HG03439 (cell line): ENCODE measurements at regions not wholly inside any gene's neighbourhood (a gene's known extent, or its start where the extent isn't known, plus 50 kb on each side); places are given as distances from the start of the nearest gene placed in this dataset.

Experiments
- ATAC-seq: cut with Tn5 transposase; IDR thresholded peaks from one replicate; pipeline ENCODE4 v1.9.1; 2021; ENCODE audit warnings: mild to moderate bottlenecking, moderate library complexity; ENCODE audit not compliant: unreplicated experiment

- no peak for ATAC-seq
Measured at GRCh38 chr14:96979611-96980074, 182.5 kb downstream of the VRK1 start.

- no peak for ATAC-seq
Measured at GRCh38 chr14:96980835-96981234, 183.7 kb downstream of the VRK1 start.

- no peak for ATAC-seq
Measured at GRCh38 chr14:96986256-96987085, 189.3 kb downstream of the VRK1 start.

DNA sequence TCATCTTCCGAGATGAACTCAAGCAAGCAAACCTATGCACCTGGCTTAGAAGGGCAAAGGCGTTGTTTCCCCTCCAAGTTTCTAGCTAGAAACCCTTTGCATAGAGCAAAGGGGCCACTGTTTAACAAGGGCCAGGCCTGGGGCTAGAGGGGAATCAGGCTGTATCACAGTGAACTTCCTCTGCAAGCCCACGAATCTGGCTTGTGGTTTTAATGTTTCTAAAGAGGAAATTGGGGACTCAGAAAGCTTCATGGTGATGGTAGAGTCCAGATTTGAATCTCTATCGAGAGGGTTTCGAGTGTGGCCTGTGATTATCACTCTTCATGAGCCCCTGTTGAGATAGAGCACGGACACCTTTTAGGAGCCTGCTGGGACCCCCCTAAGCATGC lies 189.9 kb downstream of the VRK1 start:
- ATAC-seq, result no peak

DNA sequence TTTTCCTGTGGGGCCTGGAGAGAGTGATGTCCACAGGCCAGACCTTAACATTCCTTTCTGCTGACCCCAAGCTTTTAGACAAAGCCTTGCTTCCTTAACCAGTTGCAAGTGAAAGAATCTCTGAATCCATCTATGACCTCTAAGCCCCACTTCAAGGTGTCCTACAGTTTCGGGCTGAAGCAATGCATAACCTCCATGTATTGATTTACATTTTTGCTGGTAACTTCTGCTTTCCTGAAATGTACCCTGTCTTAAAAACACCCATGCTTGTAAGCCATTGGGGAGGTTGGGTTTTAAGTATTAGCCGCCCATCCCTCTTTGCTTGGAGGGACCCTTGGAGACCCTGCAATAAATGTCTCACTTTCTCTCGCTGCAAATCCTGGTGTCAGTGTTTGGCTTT lies 190.6 kb downstream of the VRK1 start:
- ATAC-seq, result no peak

DNA sequence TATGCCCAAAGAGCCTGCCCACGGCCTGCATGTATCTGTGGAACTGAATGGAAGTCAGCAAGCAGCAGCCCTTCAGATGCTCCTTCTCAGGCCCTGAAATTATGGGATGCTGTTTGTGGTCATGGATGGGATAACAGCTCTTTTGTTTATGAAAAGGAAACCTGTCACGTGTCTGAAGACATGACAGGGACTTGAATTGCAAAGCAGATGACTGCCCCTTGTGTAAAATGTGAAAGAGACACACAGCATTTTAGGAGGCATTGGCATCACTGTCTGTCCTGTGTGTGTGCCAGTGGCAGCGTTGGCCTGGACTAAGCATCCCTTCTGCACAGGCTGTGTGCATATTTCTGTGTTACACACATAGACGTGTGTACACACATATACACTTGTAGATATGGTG lies 192.1 kb downstream of the VRK1 start:
- ATAC-seq, result no peak

- ATAC-seq, result no peak
Measured at GRCh38 chr14:96991226-96991625, 194.0 kb downstream of the VRK1 start.

GRCh38 chr14:96994999-96995398 lies 197.8 kb downstream of the VRK1 start:
- ATAC-seq, result no peak

DNA sequence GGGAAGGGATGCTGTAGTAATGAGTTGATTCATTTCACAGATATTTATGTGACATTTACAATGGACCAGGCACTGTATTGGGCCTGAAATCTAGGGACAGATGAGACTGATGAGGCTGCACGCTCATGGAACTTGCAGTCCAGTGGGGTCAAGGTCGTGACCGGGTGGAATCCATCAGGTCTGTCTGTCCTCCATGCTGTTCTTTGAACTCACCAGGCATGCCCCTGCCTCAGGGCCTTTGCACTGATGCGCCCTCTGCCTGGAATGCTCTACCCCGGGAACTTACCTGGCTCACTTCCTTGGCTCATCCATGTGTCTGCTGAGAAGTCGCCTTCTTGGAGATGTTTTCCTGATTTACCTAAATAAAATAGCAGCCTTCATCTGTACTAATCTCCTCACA lies 200.1 kb downstream of the VRK1 start:
- no peak for ATAC-seq

DNA sequence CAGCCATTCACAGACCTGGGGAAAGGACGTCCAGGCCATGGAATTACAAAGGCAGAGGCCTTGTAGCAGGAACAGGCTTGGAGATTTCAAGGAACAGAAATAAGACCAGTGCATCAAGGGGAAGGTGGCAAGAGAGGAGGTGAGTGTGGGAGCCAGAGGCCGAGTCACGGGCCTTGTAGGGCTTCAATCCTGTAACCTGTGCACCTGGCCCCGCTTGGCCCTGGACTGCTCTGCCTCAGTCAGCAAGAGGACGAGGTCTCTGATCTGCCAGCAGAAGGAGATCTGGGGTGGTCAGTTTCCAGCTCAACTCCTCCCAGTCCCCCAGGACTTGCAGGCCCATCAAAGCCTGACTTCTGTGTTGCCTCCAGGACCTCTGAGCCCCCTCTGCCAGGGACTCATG lies 200.8 kb downstream of the VRK1 start:
- no peak for ATAC-seq

- no peak for ATAC-seq
Measured at GRCh38 chr14:96999654-97000155, 202.5 kb downstream of the VRK1 start.

- ATAC-seq, result no peak
Measured at GRCh38 chr14:97002454-97002853, 205.3 kb downstream of the VRK1 start.

- ATAC-seq, result no peak
Measured at GRCh38 chr14:97005934-97006333, 208.8 kb downstream of the VRK1 start.

GRCh38 chr14:97010491-97011160 lies 213.4 kb downstream of the VRK1 start:
- no peak for ATAC-seq

GRCh38 chr14:97013878-97014277 lies 216.7 kb downstream of the VRK1 start:
- ATAC-seq, result no peak

GRCh38 chr14:97021001-97021400 lies 223.8 kb downstream of the VRK1 start:
- ATAC-seq, result no peak

DNA sequence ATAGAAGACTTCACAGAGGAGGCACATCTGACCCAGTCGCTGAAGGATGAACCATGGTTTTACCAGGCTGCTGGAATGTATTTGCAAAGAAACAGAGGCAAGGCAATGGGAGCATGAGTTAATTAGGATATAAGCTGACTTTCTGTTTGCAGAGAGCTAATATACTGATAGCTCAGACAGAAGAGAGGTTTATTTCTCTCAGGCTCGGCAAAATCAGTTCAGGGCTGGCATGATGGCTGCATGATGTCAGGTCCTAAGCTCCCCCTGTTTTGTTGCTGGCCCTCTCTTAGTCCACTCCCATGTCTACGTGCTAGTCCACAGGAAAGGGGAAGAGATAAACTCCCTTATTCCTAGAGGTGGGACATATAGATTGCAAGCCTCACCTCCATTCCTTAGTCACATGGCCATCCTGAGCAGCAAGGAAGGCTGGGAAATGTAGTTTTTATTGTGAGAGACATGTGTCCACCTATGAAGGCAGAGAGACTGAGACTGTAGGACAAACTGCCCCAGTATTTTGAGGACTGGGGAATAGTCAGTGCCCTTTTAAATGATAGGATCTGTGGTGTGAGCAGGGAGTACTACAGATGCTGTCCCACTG lies 224.5 kb downstream of the VRK1 start:
- ATAC-seq, result no peak

DNA sequence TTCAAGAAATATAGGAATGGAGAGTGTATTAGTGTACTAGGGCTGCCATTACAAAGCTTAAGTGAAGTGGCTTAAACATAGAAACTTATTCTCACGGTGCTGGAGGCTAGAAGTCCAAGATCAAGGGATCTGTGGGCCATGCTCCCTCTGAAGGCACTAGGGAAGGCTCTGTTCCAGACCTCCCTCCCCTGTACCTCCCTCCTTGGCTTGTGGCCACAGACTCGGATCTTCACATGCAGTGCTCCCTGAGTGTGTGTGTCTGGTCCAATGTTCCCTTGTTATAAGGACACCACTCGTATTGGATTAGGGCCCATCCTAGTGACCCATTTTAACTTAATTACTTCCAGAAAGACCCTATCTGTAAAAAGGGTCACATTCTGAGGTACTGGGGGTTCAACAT lies 225.6 kb downstream of the VRK1 start:
- ATAC-seq, result no peak

- no peak for ATAC-seq
Measured at GRCh38 chr14:97023871-97024270, 226.7 kb downstream of the VRK1 start.

- no peak for ATAC-seq
Measured at GRCh38 chr14:97024300-97024699, 227.1 kb downstream of the VRK1 start.

DNA sequence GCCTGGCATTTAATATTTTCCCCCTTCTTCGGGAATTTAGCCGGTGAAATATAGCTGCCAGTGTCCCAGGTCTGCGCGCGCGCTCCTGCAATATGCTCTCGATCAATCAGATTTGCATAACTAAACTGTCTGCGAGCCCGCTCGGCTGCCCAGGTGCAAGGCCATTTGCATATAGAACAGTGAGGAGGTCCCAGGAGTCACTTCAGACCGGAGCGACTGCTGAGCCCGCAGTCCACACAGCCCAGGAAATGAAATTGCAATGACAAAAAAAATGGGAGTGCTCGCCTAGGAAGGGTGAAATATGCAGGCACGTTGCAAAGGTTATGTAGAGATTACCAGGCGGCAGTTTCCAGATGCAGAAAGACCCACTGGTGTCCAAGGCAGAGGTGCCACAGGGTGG lies 228.5 kb downstream of the VRK1 start:
- ATAC-seq, result no peak
